ENCODE measurements at regions not wholly inside any gene's neighbourhood (a gene's known extent, or its start where the extent isn't known, plus 50 kb on each side); places are given as distances from the start of the nearest gene placed in this dataset.

GRCh38 chr15:100714034-100714748, 111.8 kb downstream of the ASB7 start:
- intact Hi-C loops (cut with micrococcal nuclease; ENCODE audit: unreplicated experiment) = no loop called here
- Histone ChIP-seq H3K36me3 (ENCODE audit: insufficient read depth, low read length, poor library complexity, severe bottlenecking) (no peaks in the 10 kb centered on the region), H3K27me3 (replicated peaks; ENCODE audit: insufficient read depth, low read depth, low read length, poor library complexity) (no peaks in the 10 kb centered on the region), H3K4me1 (ENCODE audit: insufficient read depth, low read length, poor library complexity, severe bottlenecking) (no peaks in the 10 kb centered on the region), H3K9me3 (ENCODE audit: low read depth, low read length, poor library complexity, severe bottlenecking) (no peaks in the 10 kb centered on the region), H3K4me3 (ENCODE audit: low read depth, low read length, poor library complexity, severe bottlenecking) (no peak overlapping the region), H3K27ac (ENCODE audit: low read depth, low read length, poor library complexity, severe bottlenecking) (no peak overlapping the region)
- ChIA-PET POLR2A (ENCODE audit: low non-redundant PET) (no interaction called here), CTCF (no interaction called here)
- TF ChIP-seq CTCF (conservative IDR thresholded peaks at IDR 0.05; ENCODE audit: low read depth, low read length) = no peak
- TF ChIP-seq EZH2 (IDR thresholded peaks at IDR 0.05; ENCODE audit: borderline replicate concordance, low read depth, low read length, poor library complexity, severe bottlenecking) = no peak
- BruUV-seq (replicated peaks) = no TSS peak
- DNase-seq (ENCODE audit: low spot score) = no peak

- no peaks in the 10 kb centered on the region for H3K4me1 ChIP-seq (ENCODE audit: insufficient read depth, low read length, poor library complexity, severe bottlenecking)
- POLR2A ChIA-PET (ENCODE audit: low non-redundant PET) = no interaction called here
- CTCF ChIA-PET = no interaction called here
- no peak overlapping the region for H3K4me3 ChIP-seq (ENCODE audit: low read depth, low read length, poor library complexity, severe bottlenecking)
- TF ChIP-seq CTCF (conservative IDR thresholded peaks at IDR 0.05; ENCODE audit: low read depth, low read length) (no peak), EZH2 (IDR thresholded peaks at IDR 0.05; ENCODE audit: borderline replicate concordance, low read depth, low read length, poor library complexity, severe bottlenecking) (no peak)
- no peak for DNase-seq (ENCODE audit: low spot score)
- BruUV-seq (replicated peaks) = no TSS peak
- H3K36me3 ChIP-seq (ENCODE audit: insufficient read depth, low read length, poor library complexity, severe bottlenecking) = no peaks in the 10 kb centered on the region
- no peak overlapping the region for H3K27ac ChIP-seq (ENCODE audit: low read depth, low read length, poor library complexity, severe bottlenecking)
- intact Hi-C loops (cut with micrococcal nuclease; ENCODE audit: unreplicated experiment) = no loop called here
- H3K9me3 ChIP-seq (ENCODE audit: low read depth, low read length, poor library complexity, severe bottlenecking) = no peaks in the 10 kb centered on the region
- H3K27me3 ChIP-seq (replicated peaks; ENCODE audit: insufficient read depth, low read depth, low read length, poor library complexity) = no peaks in the 10 kb centered on the region
Observed at GRCh38 chr15:100714749-100715342, 112.5 kb downstream of the ASB7 start.

GRCh38 chr15:100715571-100716455, 113.4 kb downstream of the ASB7 start:
- POLR2A ChIA-PET (ENCODE audit: low non-redundant PET) = no interaction called here
- no peak overlapping the region for H3K27ac ChIP-seq (ENCODE audit: low read depth, low read length, poor library complexity, severe bottlenecking)
- CTCF ChIA-PET = no interaction called here
- no TSS peak for BruUV-seq (replicated peaks)
- H3K4me1 ChIP-seq (ENCODE audit: insufficient read depth, low read length, poor library complexity, severe bottlenecking) = no peaks in the 10 kb centered on the region
- no peaks in the 10 kb centered on the region for H3K27me3 ChIP-seq (replicated peaks; ENCODE audit: insufficient read depth, low read depth, low read length, poor library complexity)
- H3K9me3 ChIP-seq (ENCODE audit: low read depth, low read length, poor library complexity, severe bottlenecking) = no peaks in the 10 kb centered on the region
- no peaks in the 10 kb centered on the region for H3K36me3 ChIP-seq (ENCODE audit: insufficient read depth, low read length, poor library complexity, severe bottlenecking)
- no peak for DNase-seq (ENCODE audit: low spot score)
- intact Hi-C loops (cut with micrococcal nuclease; ENCODE audit: unreplicated experiment) = no loop called here
- H3K4me3 ChIP-seq (ENCODE audit: low read depth, low read length, poor library complexity, severe bottlenecking) = no peak overlapping the region
- no peak for TF ChIP-seq CTCF (conservative IDR thresholded peaks at IDR 0.05; ENCODE audit: low read depth, low read length)
- no peak for TF ChIP-seq EZH2 (IDR thresholded peaks at IDR 0.05; ENCODE audit: borderline replicate concordance, low read depth, low read length, poor library complexity, severe bottlenecking)
